Right renal cortex interstitium (tissue), 3 donors: ENCODE measurements at regions not wholly inside any gene's neighbourhood (a gene's known extent, or its start where the extent isn't known, plus 50 kb on each side); places are given as distances from the start of the nearest gene placed in this dataset.

ENCODE experiments used
- DNase-seq, 3 donors: peaks; one replicate each; pipeline ENCODE4 v3.0.0-alpha.2; 2013; ENCODE audit warnings: low read depth in 3 of 3, low spot score in 2 of 3

GRCh38 chr4:137083571-137084135 is 448.6 kb downstream of the PCDH18 start:
- no peak for DNase-seq

GRCh38 chr4:137082061-137082460 is 450.2 kb downstream of the PCDH18 start:
- no peak for DNase-seq

- no peak for DNase-seq
Measured at GRCh38 chr4:137076908-137077307, 455.4 kb downstream of the PCDH18 start.

- DNase-seq: no peak
Measured at GRCh38 chr4:137075586-137075985, 456.7 kb downstream of the PCDH18 start.

DNA sequence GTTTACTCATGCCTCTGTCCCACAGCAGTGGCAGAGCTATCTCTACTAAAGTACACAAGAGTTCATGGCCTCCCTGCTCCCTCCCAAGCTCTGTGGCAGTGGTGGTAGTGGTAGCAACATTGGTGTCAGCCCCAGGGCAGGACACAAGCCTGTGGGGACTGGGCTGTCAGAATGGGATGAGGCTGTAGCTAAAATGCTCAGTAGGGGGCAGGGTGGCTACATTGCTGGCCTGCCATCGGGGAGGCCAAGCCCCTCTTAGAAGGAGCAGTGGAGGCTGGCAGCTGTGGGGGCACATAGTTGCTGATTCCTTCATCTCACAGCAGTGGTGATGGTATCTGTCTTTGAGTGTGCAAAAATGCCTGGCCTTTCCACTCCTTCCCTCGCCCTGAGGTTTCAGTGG is 461.7 kb downstream of the PCDH18 start:
- no peak for DNase-seq

DNA sequence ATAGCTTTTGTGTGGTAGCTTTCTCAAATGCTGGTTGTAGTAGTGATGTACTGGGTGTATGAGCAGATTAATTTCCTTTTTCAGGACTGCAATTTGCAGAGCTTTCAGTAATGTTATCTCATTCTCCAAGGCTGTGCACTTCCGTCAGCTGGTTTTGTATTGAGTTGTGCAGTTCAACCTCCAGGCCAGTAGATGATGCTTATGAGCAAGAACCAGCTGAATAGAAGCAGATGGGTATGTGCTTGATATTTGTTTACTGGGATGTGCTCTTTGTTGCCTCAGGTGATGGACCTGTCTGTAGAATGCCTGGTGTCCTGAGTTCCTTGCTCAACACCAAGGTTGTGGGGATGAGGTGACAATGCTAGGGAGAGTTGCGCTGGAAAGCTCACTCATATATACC is 462.8 kb downstream of the PCDH18 start:
- no peak for DNase-seq

GRCh38 chr4:137067735-137068134 is 464.6 kb downstream of the PCDH18 start:
- DNase-seq: no peak

DNA sequence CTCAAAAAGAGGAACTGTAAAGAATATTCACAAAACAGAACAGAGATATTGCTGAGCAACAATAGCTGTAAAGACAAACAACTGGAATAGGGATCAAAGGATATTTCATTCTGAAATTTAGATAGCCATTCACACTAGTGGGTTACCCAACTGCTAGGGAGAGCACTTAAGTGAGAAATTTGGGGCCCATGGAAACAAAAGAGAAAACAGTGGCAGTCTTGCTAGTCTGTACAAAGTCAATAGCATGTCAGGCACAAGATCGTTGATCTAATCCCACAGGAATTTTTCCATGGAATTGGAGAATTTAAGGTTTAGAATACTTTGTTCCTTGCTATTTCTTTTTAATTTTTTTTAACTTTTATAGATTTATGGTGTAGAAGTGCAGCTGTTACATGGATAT is 467.0 kb downstream of the PCDH18 start:
- no peak for DNase-seq

GRCh38 chr4:137063961-137064360 is 468.3 kb downstream of the PCDH18 start:
- DNase-seq: no peak

DNA sequence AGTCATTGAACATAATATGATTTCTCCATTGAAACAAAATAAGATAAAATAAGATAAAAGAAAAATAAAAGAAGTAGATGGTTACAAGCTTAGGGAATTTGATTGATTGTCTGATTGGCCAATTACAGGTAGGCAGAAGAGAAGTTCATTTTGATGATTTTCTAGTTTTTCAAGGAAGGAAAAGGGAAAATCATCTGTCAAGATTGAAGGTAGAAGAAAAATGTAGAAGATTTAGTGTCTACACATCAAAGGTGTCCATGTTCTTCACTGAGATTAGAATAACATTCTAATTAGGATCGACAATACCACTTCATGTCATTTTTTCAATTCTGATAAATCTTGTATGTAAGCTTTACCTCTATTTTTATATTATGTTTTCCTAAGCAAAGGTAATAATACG is 489.1 kb downstream of the PCDH18 start:
- no peak for DNase-seq

DNA sequence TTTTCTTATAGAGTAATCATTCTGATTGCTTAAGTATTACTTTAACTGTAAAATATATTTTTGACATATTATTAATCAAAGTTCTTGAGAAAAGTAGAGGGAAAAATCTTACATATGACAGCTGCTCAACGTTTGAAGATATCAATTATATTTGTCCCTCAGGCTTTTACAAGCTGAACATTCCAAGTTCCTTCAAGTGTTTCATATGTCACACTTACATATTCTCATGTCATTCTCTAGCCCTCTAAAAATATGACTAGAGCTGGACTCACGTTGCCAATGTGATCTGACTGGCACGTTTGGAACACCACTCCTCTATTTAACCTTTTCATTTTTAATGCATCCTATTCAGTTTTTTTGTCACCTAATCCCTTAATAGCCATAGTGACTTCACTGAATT is 492.9 kb downstream of the PCDH18 start:
- no peak for DNase-seq

- DNase-seq: no peak
Measured at GRCh38 chr4:137032222-137032621, 500.1 kb downstream of the PCDH18 start.

DNA sequence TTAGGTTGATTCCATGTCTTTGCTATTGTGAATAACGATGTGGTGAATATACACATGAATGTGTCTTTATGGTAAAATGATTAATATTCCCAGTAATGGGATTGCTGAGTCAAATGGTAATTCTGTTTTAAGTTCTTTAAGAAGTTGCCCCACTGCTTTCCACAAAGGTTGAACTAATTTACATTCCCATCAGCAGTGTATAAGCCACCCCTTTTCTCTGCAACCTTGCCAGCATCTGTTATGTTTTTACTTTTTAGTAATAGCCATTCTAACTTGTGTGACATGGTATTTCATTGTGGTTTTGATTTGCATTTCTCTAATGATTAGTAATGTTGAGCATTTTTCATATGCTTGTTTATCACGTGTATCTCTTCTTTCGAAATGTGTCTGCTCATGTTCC is 503.3 kb downstream of the PCDH18 start:
- no peak for DNase-seq

DNA sequence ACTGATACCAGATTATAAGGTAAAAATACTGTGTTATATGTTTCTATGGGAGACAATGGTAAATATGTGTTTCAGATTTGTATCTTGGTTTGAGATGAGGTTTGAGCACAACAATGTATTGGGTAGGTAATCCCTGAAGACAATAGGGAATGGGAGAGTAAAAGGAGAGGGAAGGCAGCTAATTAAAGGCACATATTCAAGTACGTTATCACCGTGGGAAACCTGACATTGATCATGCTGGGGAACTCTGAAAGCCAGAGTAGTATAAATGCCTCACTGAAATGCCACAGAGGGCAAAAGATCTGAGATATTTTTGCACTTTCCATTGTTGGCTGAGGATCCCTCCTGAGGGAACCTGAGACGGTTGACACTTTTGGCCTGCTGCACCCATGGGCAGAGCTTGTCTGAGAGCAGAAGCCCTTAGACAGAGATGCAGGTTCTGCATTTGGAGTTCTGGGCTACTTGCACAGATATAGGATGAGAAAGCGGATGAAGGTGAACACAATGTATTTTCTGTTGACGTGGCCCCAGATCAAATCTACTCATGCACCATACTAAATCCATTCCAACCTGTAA is 506.7 kb downstream of the PCDH18 start:
- DNase-seq: no peak

DNA sequence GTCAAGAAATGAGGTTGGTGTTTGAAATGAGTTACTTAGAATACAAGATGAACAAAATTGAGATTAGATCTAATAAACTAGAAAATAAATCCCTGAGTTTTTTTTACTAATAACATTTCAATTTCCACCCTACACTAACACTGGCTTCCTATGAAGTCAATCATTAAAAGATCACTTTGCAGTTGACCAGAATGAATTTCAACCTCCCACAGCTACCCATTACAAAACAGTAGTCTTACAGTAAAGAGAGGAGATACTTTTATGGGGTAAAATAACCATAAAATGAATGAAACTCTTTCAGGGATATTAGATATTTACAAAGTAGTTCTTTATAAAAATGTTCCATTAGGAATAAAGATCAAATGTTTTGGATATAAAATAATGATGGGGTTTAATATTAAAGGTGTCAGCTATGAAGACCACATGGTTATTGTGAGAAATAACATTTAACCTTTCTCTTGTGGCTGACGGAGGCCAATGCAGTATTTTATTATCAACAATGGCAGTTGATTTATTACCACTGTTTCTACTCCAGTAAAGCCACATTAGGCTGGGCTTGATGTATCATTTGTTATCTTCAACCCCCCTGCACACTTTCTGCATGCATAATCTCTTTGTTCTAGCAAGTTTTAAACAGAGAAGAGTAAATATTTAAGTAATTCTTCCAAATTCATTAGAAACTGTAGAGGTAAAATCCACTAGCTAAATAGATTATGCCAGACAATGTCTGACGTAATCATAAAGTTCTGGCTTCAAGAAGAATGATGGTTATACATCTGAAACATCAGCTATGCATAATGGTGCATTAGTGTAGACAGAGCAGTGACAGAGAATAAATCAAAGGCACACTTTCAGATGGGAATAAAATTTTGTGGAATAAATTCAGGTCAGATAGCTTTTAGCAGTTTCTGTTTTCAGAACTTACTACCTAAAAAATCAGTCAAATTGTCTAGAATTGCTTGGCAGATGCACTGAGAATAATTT is 516.6 kb downstream of the PCDH18 start:
- no peak for DNase-seq

- DNase-seq: no peak
Measured at GRCh38 chr4:137000432-137000831, 531.9 kb downstream of the PCDH18 start.

- DNase-seq: no peak
Measured at GRCh38 chr4:136992032-136992431, 540.3 kb downstream of the PCDH18 start.

- no peak for DNase-seq
Measured at GRCh38 chr4:136985683-136986082, 546.6 kb downstream of the PCDH18 start.

DNA sequence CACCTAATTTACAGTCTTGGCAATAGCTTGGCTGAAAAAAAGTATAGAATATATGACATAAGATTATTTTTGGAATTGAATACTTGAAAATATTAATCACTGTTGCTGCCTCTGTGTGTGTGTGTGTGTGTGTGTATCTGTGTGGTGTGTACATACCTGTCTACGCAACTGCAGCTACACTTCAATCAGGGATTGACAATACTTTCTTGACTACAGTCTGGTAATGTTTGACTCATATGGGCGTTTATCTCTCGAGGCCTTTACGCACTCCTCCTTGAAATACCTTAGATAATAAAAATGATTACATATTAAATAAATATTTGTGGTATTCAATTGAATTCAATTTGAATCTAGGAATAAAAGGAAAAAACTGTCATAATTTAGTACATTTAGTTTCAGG is 565.2 kb downstream of the PCDH18 start:
- no peak for DNase-seq

- DNase-seq: no peak
Measured at GRCh38 chr4:136965478-136965877, 566.8 kb downstream of the PCDH18 start.

DNA sequence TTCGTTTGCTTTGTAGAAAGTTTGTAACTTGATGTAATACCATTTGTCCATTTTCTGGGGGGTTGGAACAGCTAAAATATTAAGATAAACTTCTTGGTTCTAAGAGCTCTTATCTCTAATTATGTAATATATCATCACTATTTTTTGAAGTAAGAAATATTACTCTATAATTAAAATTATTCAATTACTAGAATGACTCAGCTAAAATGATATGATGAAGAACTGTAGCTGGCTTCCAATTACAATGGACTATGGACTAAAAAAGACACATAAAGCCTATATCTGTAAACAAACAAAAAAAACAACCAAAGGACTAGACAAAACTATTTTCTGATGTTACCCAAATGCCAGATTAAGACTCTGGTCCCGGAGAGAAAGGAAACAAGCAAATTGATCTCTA is 569.4 kb downstream of the PCDH18 start:
- no peak for DNase-seq
